Esophagus muscularis mucosa (tissue), 4 donors: ENCODE measurements at regions not wholly inside any gene's neighbourhood (a gene's known extent, or its start where the extent isn't known, plus 50 kb on each side); places are given as distances from the start of the nearest gene placed in this dataset.

Experiments used
- DNase-seq: peaks from one replicate; pipeline ENCODE4 v3.0.0-alpha.2; 2017; ENCODE audit errors: extremely low spot score
- H3K27ac ChIP-seq, 4 donors: fragments of 200-600 bp; sonication (generic); replicated peaks in 1 of 4; 1 replicate in 3 of 4; 2 replicates in 1 of 4; pipeline ENCODE4 v1.5.1; 2016 to 2019; ENCODE audit warnings: mild to moderate bottlenecking in 1 of 4
- H3K27me3 ChIP-seq, 4 donors: fragments of 200-600 bp; sonication (generic); one replicate each; pipeline versions ENCODE4 v1.5.1 to v1.6.0; 2016 to 2019
- H3K36me3 ChIP-seq, 4 donors: fragments of 200-600 bp; sonication (generic); one replicate each; pipeline ENCODE4 v1.5.1; 2016 to 2019
- H3K4me1 ChIP-seq, 4 donors: fragments of 200-600 bp; sonication (generic); one replicate each; pipeline ENCODE4 v1.5.1; 2016 to 2019
- H3K4me3 ChIP-seq, 4 donors: fragments of 200-600 bp; sonication (generic); 1 replicate in 2 of 4; 2 replicates in 2 of 4; pipeline ENCODE4 v1.5.1; 2016 to 2019; ENCODE audit warnings: mild to moderate bottlenecking in 4 of 4, moderate library complexity in 1 of 4
- H3K9me3 ChIP-seq, 4 donors: fragments of 200-600 bp; sonication (generic); 1 replicate in 3 of 4; 2 replicates in 1 of 4; pipeline ENCODE4 v1.5.1; 2016 to 2019
- CTCF ChIP-seq, 3 experiments: fragments of 200-600 bp in 2 of 3; fragments of 450-650 bp in 1 of 3; sonication (generic) in 2 of 3; IDR thresholded peaks; one replicate each; pipeline ENCODE4 v1.5.1; 2017 to 2019; ENCODE audit warnings: antibody characterized with exemption in 3 of 3, mild to moderate bottlenecking in 2 of 3, moderate library complexity in 1 of 3
- EP300 ChIP-seq: sonication (generic); formaldehyde crosslinking; IDR thresholded peaks from one replicate; pipeline ENCODE4 v1.6.1; 2017; ENCODE audit warnings: antibody characterized with exemption
- POLR2A ChIP-seq: fragments of 450-650 bp; IDR thresholded peaks from one replicate; pipeline ENCODE4 v1.6.1; 2017; ENCODE audit warnings: antibody characterized with exemption, moderate library complexity, mild to moderate bottlenecking, low read depth
- POLR2AphosphoS5 ChIP-seq, 2 donors: sonication (generic); formaldehyde crosslinking; IDR thresholded peaks; one replicate each; pipeline ENCODE4 v1.6.1; 2017; ENCODE audit warnings: antibody characterized with exemption in 2 of 2
- WGBS: methylation state at CpG from one replicate; pipeline ENCODE4 v1.1.5; 2018; 5-methylcytosine and 5-hydroxymethylcytosine counted together
- intact Hi-C: fragments of 100-400 bp; cut with DNase I; formaldehyde crosslinking; loops from one replicate; pipeline ENCODE4 v1.15.1; 2023

- DNase-seq = no peak
- intact Hi-C loops = no loop called here
- TF ChIP-seq CTCF (IDR thresholded peaks at IDR 0.05) = no peak
- TF ChIP-seq EP300 = no peak
- no peak for TF ChIP-seq POLR2AphosphoS5 (IDR thresholded peaks at IDR 0.05)
- no peak for TF ChIP-seq POLR2A
- H3K4me3 ChIP-seq = no peak overlapping the region
- no peaks in the 10 kb centered on the region for H3K36me3 ChIP-seq
- no peak overlapping the region for H3K27ac ChIP-seq
- WGBS = 65% methylated on average over 7 of the region's 7 CpGs
- H3K4me1 ChIP-seq = no peaks in the 10 kb centered on the region
- H3K27me3 ChIP-seq = no peaks in the 10 kb centered on the region
- H3K9me3 ChIP-seq = no peaks in the 10 kb centered on the region
These were observed 233.1 kb upstream of the FERMT1 start for GRCh38 chr20:6355754-6356451.

- intact Hi-C loops = no loop called here
- Histone ChIP-seq H3K4me1 (no peaks in the 10 kb centered on the region), H3K36me3 (no peaks in the 10 kb centered on the region), H3K27ac (no peak overlapping the region), H3K9me3 (no peaks in the 10 kb centered on the region), H3K4me3 (no peak overlapping the region), H3K27me3 (no peaks in the 10 kb centered on the region)
- TF ChIP-seq POLR2A (no peak), CTCF (IDR thresholded peaks at IDR 0.05) (no peak), POLR2AphosphoS5 (IDR thresholded peaks at IDR 0.05) (no peak), EP300 (no peak)
- DNase-seq = no peak
These were observed 226.1 kb upstream of the FERMT1 start for GRCh38 chr20:6348908-6349307.

- H3K36me3 ChIP-seq = no peaks in the 10 kb centered on the region
- H3K27ac ChIP-seq = no peak overlapping the region
- TF ChIP-seq POLR2AphosphoS5 (IDR thresholded peaks at IDR 0.05) = no peak
- TF ChIP-seq CTCF (IDR thresholded peaks at IDR 0.05) = no peak
- TF ChIP-seq POLR2A = no peak
- no peak for TF ChIP-seq EP300
- H3K4me1 ChIP-seq = no peaks in the 10 kb centered on the region
- no peak for DNase-seq
- intact Hi-C loops = no loop called here
- no peak overlapping the region for H3K4me3 ChIP-seq
- H3K9me3 ChIP-seq = no peaks in the 10 kb centered on the region
- H3K27me3 ChIP-seq = no peaks in the 10 kb centered on the region
These were observed 225.1 kb upstream of the FERMT1 start for GRCh38 chr20:6347916-6348315.

GRCh38 chr20:6341491-6341890 is 218.7 kb upstream of the FERMT1 start:
- DNase-seq = no peak
- Histone ChIP-seq H3K27ac (no peak overlapping the region), H3K4me3 (no peak overlapping the region), H3K9me3 (no peaks in the 10 kb centered on the region), H3K36me3 (no peaks in the 10 kb centered on the region), H3K4me1 (no peaks in the 10 kb centered on the region), H3K27me3 (no peaks in the 10 kb centered on the region)
- WGBS = 83% methylated on average over 1 of the region's 1 CpG
- no peak for TF ChIP-seq CTCF (IDR thresholded peaks at IDR 0.05)
- TF ChIP-seq EP300 = no peak
- no peak for TF ChIP-seq POLR2AphosphoS5 (IDR thresholded peaks at IDR 0.05)
- no peak for TF ChIP-seq POLR2A
- intact Hi-C loops = no loop called here

- H3K9me3 ChIP-seq = no peaks in the 10 kb centered on the region
- DNase-seq = no peak
- no peaks in the 10 kb centered on the region for H3K27me3 ChIP-seq
- H3K36me3 ChIP-seq = no peaks in the 10 kb centered on the region
- no peak overlapping the region for H3K4me3 ChIP-seq
- no peak overlapping the region for H3K27ac ChIP-seq
- no peaks in the 10 kb centered on the region for H3K4me1 ChIP-seq
- intact Hi-C loops = no loop called here
- TF ChIP-seq EP300 (no peak), POLR2AphosphoS5 (IDR thresholded peaks at IDR 0.05) (no peak), POLR2A (no peak), CTCF (IDR thresholded peaks at IDR 0.05) (no peak)
- 87% methylated on average over 1 of the region's 1 CpG for WGBS
These were observed 216.3 kb upstream of the FERMT1 start for GRCh38 chr20:6339176-6339575.
